HepG2 (cell line): ENCODE measurements at regions not wholly inside any gene's neighbourhood (a gene's known extent, or its start where the extent isn't known, plus 50 kb on each side); places are given as distances from the start of the nearest gene placed in this dataset.
A peak's percentile ranks its signal among the peaks of the same experiment; 100 is the strongest.

Source experiments
- ATAC-seq: fragments of 200-7000 bp; cut with Tn5 transposase; 3 replicates; pipeline ENCODE4 v1.9.1; 2020; ENCODE audit warnings: mild to moderate bottlenecking, moderate library complexity
- BruUV-seq: library from RNA; stranded (reverse); fragments of 400-500 nt; replicated peaks from 2 replicates; lab custom pipeline; 2021; lab: Mats Ljungman, UMichigan
- CTCF ChIA-PET: fragments of 300-600 bp; formaldehyde crosslinking; extraction: SDS; loops from one replicate; lab custom pipeline; 2021; ENCODE audit warnings: low total read pairs, inconsistent platforms, low intra/inter-chr PET ratio; lab: Yijun Ruan, JAX
- POLR2A ChIA-PET: fragments of 350-600 bp; sonication (Branson Sonifier 250); formaldehyde crosslinking; loops from one replicate; lab custom pipeline; 2020; ENCODE audit warnings: antibody characterized with exemption, inconsistent platforms; lab: Yijun Ruan, JAX
- DNase-seq: peaks from one replicate; pipeline ENCODE4 v3.0.0-alpha.2; 2015; ENCODE audit warnings: low spot score
- FAIRE-seq: peaks from 3 replicates; lab custom pipeline; 2011; peaks lifted over from hg19 to GRCh38; lab: Jason Lieb, UNC
- H2AFZ ChIP-seq: one replicate; pipeline ENCODE4 v1.6.1; 2011; ENCODE audit warnings: low read length, inconsistent platforms
- H3K27ac ChIP-seq: fragments of 300-600 bp; 3 replicates; pipeline ENCODE4 v1.8.0; 2011; ENCODE audit warnings: mixed run types, mild to moderate bottlenecking, mixed read lengths, low read length, inconsistent platforms; ENCODE audit not compliant: insufficient read depth; ENCODE audit errors: extremely low read length
- H3K27me3 ChIP-seq, 2 experiments: fragments of 200-600 bp in 1 of 2; 2 replicates in 1 of 2; 3 replicates in 1 of 2; pipeline versions ENCODE4 v1.6.0 to v1.8.0; 2011; ENCODE audit warnings: low read length in 2 of 2, mild to moderate bottlenecking in 2 of 2, moderate library complexity in 2 of 2, inconsistent platforms in 1 of 2; ENCODE audit not compliant: insufficient read depth in 2 of 2, control insufficient read depth in 1 of 2
- H3K36me3 ChIP-seq, 2 experiments: fragments of 200-600 bp in 1 of 2; replicated peaks in 1 of 2; 2 replicates in 1 of 2; 3 replicates in 1 of 2; pipeline versions ENCODE4 v1.5.1 to v1.8.0; 2011; ENCODE audit warnings: low read length in 2 of 2, inconsistent platforms in 1 of 2; ENCODE audit not compliant: insufficient read depth in 2 of 2, control insufficient read depth in 1 of 2
- H3K4me1 ChIP-seq: 2 replicates; pipeline ENCODE4 v1.5.1; 2012; ENCODE audit warnings: low read length, inconsistent platforms; ENCODE audit not compliant: insufficient read depth
- H3K4me2 ChIP-seq: 2 replicates; pipeline ENCODE4 v1.6.0; 2011; ENCODE audit warnings: low read depth, low read length, inconsistent platforms
- H3K4me3 ChIP-seq, 3 experiments: fragments of 200-600 bp in 1 of 3; sonication (generic), shearing (Covaris generic) in 1 of 3; replicated peaks in 1 of 3; 2 replicates each; pipeline ENCODE4 v1.5.1; 2011 to 2016; ENCODE audit warnings: low read length in 3 of 3, inconsistent platforms in 2 of 3, low read depth in 2 of 3, mild to moderate bottlenecking in 2 of 3, control low read depth in 1 of 3, mixed read lengths in 1 of 3; ENCODE audit not compliant: insufficient read depth in 1 of 3
- H3K79me2 ChIP-seq: one replicate; pipeline ENCODE4 v1.6.1; 2011; ENCODE audit warnings: low read length, inconsistent platforms; ENCODE audit not compliant: insufficient read depth
- H3K9ac ChIP-seq: 2 replicates; pipeline ENCODE4 v1.6.0; 2011; ENCODE audit warnings: mild to moderate bottlenecking, low read depth, low read length, inconsistent platforms; ENCODE audit not compliant: insufficient read depth
- H3K9me3 ChIP-seq: 2 replicates; pipeline ENCODE4 v1.5.1; 2012; ENCODE audit warnings: mild to moderate bottlenecking, low read length
- H4K20me1 ChIP-seq: 2 replicates; pipeline ENCODE4 v1.6.0; 2011; ENCODE audit warnings: inconsistent platforms, mild to moderate bottlenecking, low read length, moderate library complexity; ENCODE audit not compliant: insufficient read depth
- ADNP ChIP-seq: sonication (generic); formaldehyde crosslinking; IDR thresholded peaks from 2 replicates; pipeline ENCODE4 v1.4.0; 2020; ENCODE audit warnings: missing genetic modification reagents
- FLYWCH1 ChIP-seq: sonication (generic); formaldehyde crosslinking; IDR thresholded peaks from 2 replicates; pipeline ENCODE4 v1.8.1; 2023; ENCODE audit warnings: mild to moderate bottlenecking, missing genetic modification reagents
- FOXA3 ChIP-seq: IDR thresholded peaks from 2 replicates; pipeline ENCODE4 v1.6.1; 2016; ENCODE audit warnings: missing genetic modification reagents, missing compliant biosample characterization
- FOXO1 ChIP-seq: sonication (generic); formaldehyde crosslinking; IDR thresholded peaks from 2 replicates; pipeline ENCODE4 v1.4.0; 2020; ENCODE audit warnings: missing genetic modification reagents
- GATAD1 ChIP-seq: IDR thresholded peaks from 2 replicates; pipeline ENCODE4 v1.6.1; 2016; ENCODE audit warnings: missing genetic modification reagents, missing compliant biosample characterization
- GPN1 ChIP-seq: sonication (generic); formaldehyde crosslinking; IDR thresholded peaks from 2 replicates; pipeline ENCODE4 v1.5.1; 2020; ENCODE audit warnings: missing genetic modification reagents, borderline replicate concordance
- GTF2F1 ChIP-seq: fragments of 150-350 bp; IDR thresholded peaks from 2 replicates; pipeline ENCODE4 v1.6.1; 2014; ENCODE audit warnings: low read length
- HNF4G ChIP-seq, 2 experiments: sonication (generic) in 1 of 2; formaldehyde crosslinking in 1 of 2; IDR thresholded peaks; 2 replicates each; pipeline versions ENCODE4 v1.4.0 to v1.6.1; 2011 to 2020; ENCODE audit warnings: borderline replicate concordance in 2 of 2, low read depth in 2 of 2, mild to moderate bottlenecking in 2 of 2, low read length in 1 of 2, missing genetic modification reagents in 1 of 2, moderate library complexity in 1 of 2
- MEF2D ChIP-seq: sonication (generic); formaldehyde crosslinking; IDR thresholded peaks from 2 replicates; pipeline ENCODE4 v1.5.1; 2020; ENCODE audit warnings: mild to moderate bottlenecking, missing genetic modification reagents
- NFIB ChIP-seq: sonication (generic); formaldehyde crosslinking; IDR thresholded peaks from 2 replicates; pipeline ENCODE4 v1.9.0; 2021; ENCODE audit warnings: missing genetic modification reagents, mild to moderate bottlenecking, borderline replicate concordance
- NPAS2 ChIP-seq: sonication (generic); formaldehyde crosslinking; IDR thresholded peaks from 2 replicates; pipeline ENCODE4 v1.8.0; 2022; ENCODE audit warnings: mild to moderate bottlenecking, missing genetic modification reagents, borderline replicate concordance
- RAD21 ChIP-seq: fragments of 450-650 bp; formaldehyde crosslinking; IDR thresholded peaks from 2 replicates; pipeline ENCODE4 v1.5.0; 2020; ENCODE audit warnings: mild to moderate bottlenecking
- RORA ChIP-seq: sonication (generic); formaldehyde crosslinking; IDR thresholded peaks from 2 replicates; pipeline ENCODE4 v1.5.0; 2020; ENCODE audit warnings: mild to moderate bottlenecking, missing genetic modification reagents, moderate library complexity
- SOX6 ChIP-seq, 2 experiments: fragments of 450-650 bp in 1 of 2; sonication (generic) in 1 of 2; formaldehyde crosslinking in 1 of 2; IDR thresholded peaks; 2 replicates each; pipeline versions ENCODE4 v1.4.0 to v1.6.1; 2017 to 2020; ENCODE audit warnings: antibody characterized with exemption in 1 of 2, mild to moderate bottlenecking in 1 of 2, missing genetic modification reagents in 1 of 2
- SP5 ChIP-seq: IDR thresholded peaks from 2 replicates; pipeline ENCODE4 v1.6.1; 2016; ENCODE audit warnings: low read depth, borderline replicate concordance
- STAG1 ChIP-seq: sonication (generic); formaldehyde crosslinking; IDR thresholded peaks from 2 replicates; pipeline ENCODE4 v1.4.0; 2020; ENCODE audit warnings: missing genetic modification reagents
- ZFP62 ChIP-seq: sonication (generic); formaldehyde crosslinking; IDR thresholded peaks from 2 replicates; pipeline ENCODE4 v1.4.0; 2020; ENCODE audit warnings: missing genetic modification reagents
- ZNF414 ChIP-seq: sonication (generic); formaldehyde crosslinking; IDR thresholded peaks from 2 replicates; pipeline ENCODE4 v1.5.0; 2020; ENCODE audit warnings: missing genetic modification reagents
- ZNF441 ChIP-seq: sonication (generic); formaldehyde crosslinking; IDR thresholded peaks from 2 replicates; pipeline ENCODE4 v1.7.0; 2021; ENCODE audit warnings: missing genetic modification reagents, borderline replicate concordance
- ZNF773 ChIP-seq: sonication (generic); formaldehyde crosslinking; IDR thresholded peaks from 2 replicates; pipeline ENCODE4 v1.4.0; 2020; ENCODE audit warnings: missing genetic modification reagents, borderline replicate concordance
- ZNF792 ChIP-seq: IDR thresholded peaks from 2 replicates; pipeline ENCODE4 v1.6.1; 2016
- ZNF850 ChIP-seq: sonication (generic); formaldehyde crosslinking; conservative IDR thresholded peaks from 2 replicates; pipeline ENCODE4 v1.9.0; 2021; ENCODE audit warnings: mild to moderate bottlenecking, missing genetic modification reagents
- WGBS: methylation state at CpG from one replicate; pipeline ENCODE4 v1.1.6; 2017; ENCODE audit warnings: low lambda C conversion rate; 5-methylcytosine and 5-hydroxymethylcytosine counted together
- in situ Hi-C: cut with HindIII; loops from 2 replicates; pipeline ENCODE4 v1.10.0; 2017; ENCODE audit warnings: low pct_unique_long_range_greater_than_20kb; ENCODE audit not compliant: extremely low pct_ligation_motif_present
- intact Hi-C: fragments of 100-400 bp; cut with micrococcal nuclease; formaldehyde crosslinking; loops from one replicate; pipeline ENCODE4 v1.10.0; 2022; ENCODE audit not compliant: unreplicated experiment

- WGBS, result 7% methylated on average over 13 of the region's 13 CpGs
- H3K4me1 ChIP-seq, result peaks cover 53% of the 10 kb centered on the region
- no peaks in the 10 kb centered on the region for H4K20me1 ChIP-seq
- peak; percentile 93 for FAIRE-seq
- no peaks in the 10 kb centered on the region for H3K9me3 ChIP-seq
- in situ Hi-C loops, result loop anchor here (5.0 kb wide), 1 partner anchor 103 kb away; the partner anchor contains the start of gene DUSP22
- ChIA-PET CTCF (interaction anchor here (0.6 to 4.3 kb wide), 6 partner anchors 41 to 1247 kb away, joined by 3 to 58 read pairs (median 4); no protein-coding TSS in a partner anchor), POLR2A (no interaction called here)
- H3K27me3 ChIP-seq, result no peaks in the 10 kb centered on the region; a peak in 2 of 5 replicates
- H3K36me3 ChIP-seq, result no peaks in the 10 kb centered on the region
- H3K9ac ChIP-seq, result no peak overlapping the region
- peak; percentile 93 for ATAC-seq
- intact Hi-C loops, result loop anchor here (1.0 to 5.0 kb wide), 6 partner anchors 103 to 598 kb away; partner anchors contain the start of gene DUSP22
- no TSS peak for BruUV-seq
- no peaks in the 10 kb centered on the region for H3K79me2 ChIP-seq
- DNase-seq, result peak; percentile 90
- H3K4me3 ChIP-seq, result no peak overlapping the region
- H3K27ac ChIP-seq, result no peak overlapping the region
- H2AFZ ChIP-seq, result no peak overlapping the region
- no peak overlapping the region for H3K4me2 ChIP-seq
- TF ChIP-seq GATAD1 (CRISPR knock-in tag) (peak; percentile 52), ZNF414 (CRISPR knock-in tag) (no peak), FOXA3 (CRISPR knock-in tag) (peak; percentile 34; the same call in 1 of the 2 replicates), NPAS2 (CRISPR knock-in tag) (no peak), ZNF792 (CRISPR knock-in tag) (no peak), ZNF773 (CRISPR knock-in tag) (no peak), RORA (CRISPR knock-in tag) (no peak), FOXO1 (CRISPR knock-in tag) (peak; percentile 44), GPN1 (CRISPR knock-in tag) (no peak), FLYWCH1 (CRISPR knock-in tag) (no peak), GTF2F1 (no peak), STAG1 (CRISPR knock-in tag) (peak; percentile 99), MEF2D (CRISPR knock-in tag) (no peak), ZFP62 (CRISPR knock-in tag) (no peak), HNF4G (IDR thresholded peaks at IDR 0.05; ENCODE audit: borderline replicate concordance, low read depth, low read length) (no peak), HNF4G (CRISPR knock-in tag; IDR thresholded peaks at IDR 0.05; ENCODE audit: borderline replicate concordance, low read depth) (no peak), NFIB (CRISPR knock-in tag) (no peak), ZNF441 (CRISPR knock-in tag) (peak; percentile 94), SP5 (no peak), SOX6 (IDR thresholded peaks at IDR 0.05) (no peak), SOX6 (CRISPR knock-in tag; IDR thresholded peaks at IDR 0.05) (peak; percentile 49; the same call in 1 of the 2 replicates), ZNF850 (CRISPR knock-in tag) (no peak), ADNP (CRISPR knock-in tag) (no peak), RAD21 (CRISPR knock-in tag) (peak; percentile 99)
Measured at GRCh38 chr6:188821-189655, 103.2 kb upstream of the DUSP22 start.
